C4-2B (cell line): ENCODE measurements at regions not wholly inside any gene's neighbourhood (a gene's known extent, or its start where the extent isn't known, plus 50 kb on each side); places are given as distances from the start of the nearest gene placed in this dataset.

Experiments
- H3K27ac ChIP-seq: fragments of 450-650 bp; 2 replicates; pipeline ENCODE4 v1.5.1; 2017
- CTCF ChIP-seq: fragments of 450-650 bp; conservative IDR thresholded peaks from 2 replicates; pipeline ENCODE4 v1.5.1; 2017; ENCODE audit warnings: mild to moderate bottlenecking
- ZFX ChIP-seq: fragments of 450-650 bp; IDR thresholded peaks from 2 replicates; pipeline ENCODE4 v1.6.1; 2017

GRCh38 chr3:117611211-117611610, 901.6 kb downstream of the TUSC7 start:
- TF ChIP-seq ZFX (no peak), CTCF (no peak)

GRCh38 chr3:117616227-117616626, 906.6 kb downstream of the TUSC7 start:
- no peak overlapping the region for H3K27ac ChIP-seq
- TF ChIP-seq ZFX, result no peak
- TF ChIP-seq CTCF, result no peak

More at GRCh38 chr3:117611211-117611610, 901.6 kb downstream of the TUSC7 start:
- no peak overlapping the region for H3K27ac ChIP-seq

- TF ChIP-seq ZFX (no peak), CTCF (no peak)
- no peak overlapping the region for H3K27ac ChIP-seq
These were observed 908.3 kb downstream of the TUSC7 start for GRCh38 chr3:117617906-117618305.

GRCh38 chr3:117618462-117618861, 908.9 kb downstream of the TUSC7 start:
- H3K27ac ChIP-seq, result no peak overlapping the region
- TF ChIP-seq CTCF (no peak), ZFX (no peak)

GRCh38 chr3:117619805-117620204, 910.2 kb downstream of the TUSC7 start:
- TF ChIP-seq CTCF (no peak), ZFX (no peak)
- no peak overlapping the region for H3K27ac ChIP-seq

- no peak for TF ChIP-seq CTCF
- no peak for TF ChIP-seq ZFX
- no peak overlapping the region for H3K27ac ChIP-seq
These were observed 912.7 kb downstream of the TUSC7 start for GRCh38 chr3:117622171-117622841.

- H3K27ac ChIP-seq, result no peak overlapping the region
- no peak for TF ChIP-seq ZFX
- TF ChIP-seq CTCF, result no peak
These were observed 914.8 kb downstream of the TUSC7 start for GRCh38 chr3:117624424-117624823.
